ENCODE measurements at regions not wholly inside any gene's neighbourhood (a gene's known extent, or its start where the extent isn't known, plus 50 kb on each side); places are given as distances from the start of the nearest gene placed in this dataset.
"Not testable (repeated sequence)": the region's sequence is repeated elsewhere in the genome, so short reads cannot be mapped to it uniquely, and the experiment has no call there.

- no peak for DNase-seq (ENCODE audit: low read depth, low spot score)
Observed at GRCh38 chr2:122061206-122061605, 305.8 kb downstream of the TSN start.

DNA sequence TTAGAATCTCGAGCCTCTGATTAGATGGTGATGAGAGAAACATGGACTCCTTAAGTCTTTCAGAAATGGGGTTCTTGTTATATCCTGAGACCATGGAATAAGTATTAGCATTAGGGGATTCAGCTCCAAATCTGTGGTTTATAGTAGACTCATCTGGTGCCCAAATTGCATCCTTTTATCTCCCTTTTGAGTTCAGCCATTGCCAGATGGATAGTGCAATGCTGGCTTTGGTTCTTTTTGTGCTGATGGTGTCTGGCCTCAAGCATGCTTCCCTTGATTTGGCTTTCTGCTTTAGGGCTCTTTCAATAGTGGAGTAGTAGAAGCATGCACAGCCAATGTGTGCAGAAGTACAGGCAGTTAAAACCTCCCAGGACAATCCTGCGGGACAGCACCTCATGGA is 306.4 kb downstream of the TSN start:
- no peak for DNase-seq (ENCODE audit: low read depth, low spot score)

DNA sequence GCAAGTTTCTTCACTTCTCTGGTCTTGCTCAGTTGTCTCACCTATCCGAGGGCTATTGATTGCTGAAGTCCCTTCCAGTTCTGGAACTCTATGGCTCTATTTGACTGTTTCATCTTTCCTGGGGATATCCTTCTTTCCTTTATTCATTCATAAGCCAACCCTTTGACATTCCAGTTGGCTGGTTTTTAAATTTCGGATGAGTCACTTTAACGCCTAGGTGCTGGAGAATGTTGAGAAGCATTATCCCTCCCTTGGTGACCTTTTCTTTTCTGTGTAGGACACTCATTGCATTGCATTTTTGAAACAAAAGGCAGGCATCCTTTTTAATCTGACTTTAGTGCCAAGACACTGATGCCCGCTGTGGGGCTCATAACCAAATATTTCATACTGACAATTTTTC is 307.1 kb downstream of the TSN start:
- no peak for DNase-seq (ENCODE audit: low read depth, low spot score)

- DNase-seq (ENCODE audit: low read depth, low spot score) = no peak
Observed at GRCh38 chr2:122063716-122064115, 308.3 kb downstream of the TSN start.

- no peak for DNase-seq (ENCODE audit: low read depth, low spot score)
Observed at GRCh38 chr2:122070241-122070731, 314.8 kb downstream of the TSN start.

DNA sequence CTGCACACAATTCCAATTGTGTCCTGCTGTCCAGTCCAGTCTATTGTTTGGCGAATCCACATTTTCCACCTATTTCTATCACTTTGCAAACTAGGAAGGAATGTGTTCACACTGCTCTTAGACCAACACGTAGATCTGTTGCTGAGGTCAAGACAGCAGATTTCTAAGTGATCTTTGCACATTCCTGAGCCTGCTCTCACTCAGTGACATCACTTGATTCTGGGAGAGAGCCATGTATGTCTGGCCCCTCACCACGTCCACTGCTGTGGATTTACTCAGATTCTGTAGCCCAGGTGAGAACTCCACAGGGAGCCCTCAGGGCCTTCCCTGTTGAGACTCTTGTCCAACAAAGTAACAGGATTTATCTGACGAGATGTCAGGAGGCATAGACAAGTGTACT is 317.2 kb downstream of the TSN start:
- DNase-seq (ENCODE audit: low read depth, low spot score) = no peak

DNA sequence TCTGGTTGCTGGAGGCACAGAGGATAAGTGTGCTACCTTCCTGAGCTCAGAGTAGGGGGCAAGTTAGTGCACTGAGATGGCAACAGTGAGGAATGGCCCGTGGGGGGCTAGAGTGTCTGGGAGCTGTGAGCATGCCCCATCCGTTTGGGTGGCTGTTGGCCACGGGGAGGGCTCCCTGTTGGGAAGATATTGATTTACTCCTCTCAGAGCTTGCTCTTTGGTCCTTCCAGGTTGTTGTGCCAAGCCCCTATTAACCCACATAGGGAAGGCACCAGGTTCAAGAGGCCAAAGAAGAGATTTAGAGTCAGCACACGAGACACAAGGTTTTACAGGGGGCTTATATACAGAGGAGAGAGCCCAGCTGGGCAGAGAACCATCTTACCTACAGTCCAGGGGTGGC is 318.8 kb downstream of the TSN start:
- no peak for DNase-seq (ENCODE audit: low read depth, low spot score)

DNA sequence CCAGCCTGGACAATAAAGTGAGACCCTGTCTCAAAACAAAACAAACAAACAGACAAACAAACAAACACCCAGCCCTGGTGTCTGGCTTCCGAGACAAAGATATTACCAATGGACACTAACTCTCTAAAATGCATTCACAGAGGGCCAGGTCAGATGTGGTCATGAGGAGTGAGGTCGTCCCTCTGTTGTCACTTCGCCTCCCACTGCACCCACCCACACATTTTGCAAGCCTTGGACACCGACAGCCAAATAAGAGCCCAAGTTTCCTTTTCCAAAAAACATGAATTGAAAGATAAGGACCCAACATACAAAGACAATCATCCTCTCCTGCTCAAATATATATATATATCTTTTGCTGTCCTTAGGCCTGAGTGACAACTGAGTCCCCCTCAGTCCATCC is 319.9 kb downstream of the TSN start:
- DNase-seq (ENCODE audit: low read depth, low spot score) = no peak

DNA sequence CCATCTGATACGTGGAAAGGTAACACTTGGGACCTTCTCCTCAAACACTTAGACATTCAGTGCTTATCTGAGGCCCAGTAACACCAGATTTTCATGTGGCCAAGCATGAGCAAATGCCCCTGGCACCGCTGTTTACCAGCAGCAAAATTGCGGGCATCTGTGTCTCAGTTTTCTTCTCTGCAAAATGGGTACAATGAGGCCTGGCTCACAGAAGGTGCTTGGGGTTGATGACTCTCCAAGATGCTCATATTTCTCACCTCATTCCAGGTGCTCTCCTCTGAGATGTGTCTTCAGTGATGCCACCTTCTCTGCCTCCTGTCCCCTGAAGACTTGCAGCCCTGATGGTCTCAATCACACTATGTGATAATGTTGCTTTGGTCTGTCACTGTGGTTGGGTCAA is 321.7 kb downstream of the TSN start:
- no peak for DNase-seq (ENCODE audit: low read depth, low spot score)

- DNase-seq (ENCODE audit: low read depth, low spot score) = no peak
Observed at GRCh38 chr2:122077771-122078170, 322.3 kb downstream of the TSN start.

GRCh38 chr2:122078451-122078850 is 323.0 kb downstream of the TSN start:
- DNase-seq (ENCODE audit: low read depth, low spot score) = no peak

DNA sequence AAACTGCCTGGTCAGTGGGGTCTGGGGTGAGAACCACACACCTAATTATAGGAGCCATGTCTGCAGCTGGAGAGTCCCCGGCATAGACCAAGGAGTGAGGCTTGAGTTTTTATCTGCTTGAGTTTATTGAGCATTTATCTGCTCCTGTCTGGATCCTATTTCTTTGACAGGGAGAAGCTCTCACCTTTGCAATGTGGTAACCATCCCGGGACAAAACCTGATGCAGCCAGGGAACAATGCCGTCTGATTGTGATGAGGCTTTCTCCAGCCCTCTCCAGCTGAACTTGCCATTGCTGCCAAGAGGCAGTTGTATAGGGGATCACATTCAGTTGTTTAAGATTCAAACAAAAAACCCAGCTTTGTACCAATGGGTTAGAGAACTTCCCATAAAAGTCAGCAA is 324.4 kb downstream of the TSN start:
- no peak for DNase-seq (ENCODE audit: low read depth, low spot score)

DNA sequence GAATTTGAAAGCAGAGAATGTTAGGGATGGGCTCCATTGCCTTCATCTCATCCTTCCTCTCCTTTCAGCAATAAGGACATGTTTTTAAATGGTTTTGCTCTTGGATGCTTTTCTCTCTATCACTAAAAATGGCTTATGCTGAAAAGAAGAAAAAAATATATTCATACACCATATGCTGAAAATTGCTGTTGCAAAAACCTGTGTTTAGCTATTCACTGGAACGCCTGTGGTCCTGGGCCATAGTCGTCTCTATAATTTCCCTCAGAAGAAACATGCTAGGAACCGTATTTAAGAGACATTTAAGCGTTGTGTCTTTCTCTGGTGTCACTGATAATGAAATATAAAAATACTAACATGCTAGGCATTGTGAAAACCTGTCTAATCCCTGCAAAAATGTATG is 324.9 kb downstream of the TSN start:
- no peak for DNase-seq (ENCODE audit: low read depth, low spot score)

DNA sequence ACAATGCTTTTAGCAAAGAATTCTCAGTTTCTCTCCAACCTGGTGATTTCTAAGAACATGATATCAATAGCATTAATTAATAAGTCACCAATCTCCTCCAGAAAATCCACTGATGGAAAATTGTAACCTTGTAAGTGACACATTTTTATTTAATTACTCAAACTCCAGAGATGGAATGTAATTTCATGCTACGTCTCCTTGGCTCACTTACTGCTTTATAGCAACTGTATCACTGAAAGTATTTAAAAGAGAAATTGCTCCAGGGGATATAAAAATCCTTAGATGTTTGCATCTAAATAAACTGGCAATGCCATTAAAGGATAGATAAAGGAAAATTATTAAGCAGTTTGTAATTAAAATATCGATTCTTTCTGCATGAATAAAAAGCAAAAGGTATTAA is 325.4 kb downstream of the TSN start:
- no peak for DNase-seq (ENCODE audit: low read depth, low spot score)

- DNase-seq (ENCODE audit: low read depth, low spot score) = no peak
Observed at GRCh38 chr2:122081751-122082150, 326.3 kb downstream of the TSN start.

GRCh38 chr2:122083256-122084048 is 328.0 kb downstream of the TSN start:
- DNase-seq (ENCODE audit: low read depth, low spot score) = no peak

GRCh38 chr2:122085672-122086071 is 330.2 kb downstream of the TSN start:
- not testable (repeated sequence) for DNase-seq (ENCODE audit: low read depth, low spot score)

GRCh38 chr2:122094557-122094956 is 339.1 kb downstream of the TSN start:
- DNase-seq (ENCODE audit: low read depth, low spot score) = no peak

- no peak for DNase-seq (ENCODE audit: low read depth, low spot score)
Observed at GRCh38 chr2:122096761-122097160, 341.3 kb downstream of the TSN start.

DNA sequence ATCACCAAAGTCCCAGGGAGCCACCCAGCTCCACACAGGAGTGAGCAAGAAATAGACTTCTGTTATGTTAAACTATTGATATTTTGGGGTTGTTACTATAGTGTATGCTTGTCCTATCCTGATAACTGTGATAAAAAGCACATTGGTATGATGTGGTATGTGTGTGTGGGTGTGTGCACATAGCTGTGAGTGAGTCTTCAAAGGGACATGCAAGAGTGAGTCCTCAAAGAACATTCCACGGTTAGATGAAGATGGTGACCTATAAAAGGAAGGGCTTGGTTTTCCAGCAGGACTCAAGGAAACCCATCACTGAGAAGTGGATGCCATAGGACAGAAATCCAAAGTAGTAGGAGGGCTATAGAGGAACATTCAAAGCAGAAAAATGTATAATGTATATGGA is 342.9 kb downstream of the TSN start:
- DNase-seq (ENCODE audit: low read depth, low spot score) = no peak

GRCh38 chr2:122100346-122100745 is 344.9 kb downstream of the TSN start:
- DNase-seq (ENCODE audit: low read depth, low spot score) = no peak

DNA sequence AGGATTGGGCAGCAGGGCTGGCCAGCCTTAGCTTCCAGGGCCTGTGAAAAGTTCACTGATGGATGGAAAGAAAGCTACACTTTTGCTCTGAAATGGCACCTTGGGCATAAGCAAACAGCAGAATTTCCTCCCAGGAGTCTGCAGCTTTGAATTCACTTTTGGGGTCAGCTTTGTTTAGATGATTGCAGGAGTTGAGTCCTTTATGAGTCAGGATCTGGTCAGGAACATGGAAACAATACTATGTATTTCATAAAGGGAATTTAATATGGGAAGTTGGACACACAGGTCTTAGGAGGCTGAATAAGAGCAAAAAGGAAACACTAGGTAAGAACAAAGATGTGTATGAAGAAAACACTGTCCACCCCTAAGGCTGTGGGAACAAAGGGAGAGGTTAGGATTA is 345.3 kb downstream of the TSN start:
- DNase-seq (ENCODE audit: low read depth, low spot score) = no peak

- DNase-seq (ENCODE audit: low read depth, low spot score) = no peak
Observed at GRCh38 chr2:122101319-122101718, 345.9 kb downstream of the TSN start.

All from smooth muscle cell of the brain vasculature (primary cell).